GM23338 (cell line): ENCODE measurements at regions not wholly inside any gene's neighbourhood (a gene's known extent, or its start where the extent isn't known, plus 50 kb on each side); places are given as distances from the start of the nearest gene placed in this dataset.

Experiments used
- CREB1 ChIP-seq: fragments of 250-450 bp; sonication (Bioruptor Pico); IDR thresholded peaks from 2 replicates; pipeline ENCODE4 v1.5.0; 2020; ENCODE audit warnings: low read depth, mild to moderate bottlenecking, moderate library complexity
- EZH2 ChIP-seq: fragments of 200-600 bp; sonication (generic); IDR thresholded peaks from one replicate; pipeline ENCODE4 v1.8.0; 2017; ENCODE audit warnings: antibody characterized with exemption, mild to moderate bottlenecking, low read depth; ENCODE audit not compliant: unreplicated experiment
- EZH2phosphoT487 ChIP-seq: fragments of 200-600 bp; sonication (generic); IDR thresholded peaks from one replicate; pipeline ENCODE4 v1.8.1; 2018; ENCODE audit warnings: antibody characterized with exemption; ENCODE audit not compliant: unreplicated experiment
- JUNB ChIP-seq: IDR thresholded peaks from one replicate; pipeline ENCODE4 v1.6.1; 2016; ENCODE audit warnings: antibody characterized with exemption; ENCODE audit not compliant: unreplicated experiment
- REST ChIP-seq: IDR thresholded peaks from one replicate; pipeline ENCODE4 v1.6.1; 2018; ENCODE audit warnings: antibody characterized with exemption; ENCODE audit not compliant: unreplicated experiment
- STAT1 ChIP-seq: IDR thresholded peaks from one replicate; pipeline ENCODE4 v1.6.1; 2016; ENCODE audit warnings: antibody characterized with exemption; ENCODE audit not compliant: unreplicated experiment
- ZNF114 ChIP-seq: fragments of 250-450 bp; sonication (Bioruptor Pico); IDR thresholded peaks from 2 replicates; pipeline ENCODE4 v1.5.0; 2020; ENCODE audit warnings: mild to moderate bottlenecking, moderate library complexity
- ZNF331 ChIP-seq: fragments of 250-450 bp; sonication (Bioruptor Pico); IDR thresholded peaks from 2 replicates; pipeline ENCODE4 v1.5.0; 2020; ENCODE audit warnings: low read depth, mild to moderate bottlenecking, moderate library complexity
- ZNF462 ChIP-seq: fragments of 250-450 bp; sonication (Bioruptor Pico); IDR thresholded peaks from 2 replicates; pipeline ENCODE4 v1.5.0; 2020; ENCODE audit warnings: mild to moderate bottlenecking, moderate library complexity

- no peak for TF ChIP-seq ZNF462 (CRISPR knock-in tag)
- no peak for TF ChIP-seq ZNF331 (CRISPR knock-in tag)
- no peak for TF ChIP-seq CREB1 (CRISPR knock-in tag)
- no peak for TF ChIP-seq EZH2
- TF ChIP-seq STAT1, result no peak
- TF ChIP-seq ZNF114 (CRISPR knock-in tag), result no peak
- TF ChIP-seq REST, result no peak
- no peak for TF ChIP-seq EZH2phosphoT487
- TF ChIP-seq JUNB, result no peak
Measured at GRCh38 chr3:22366781-22367180, 615.8 kb upstream of the ZNF385D start (continued).
